NCI-H2171 treated with DMSO at 0.1 percent for 48 hours (cell line): ENCODE measurements at regions not wholly inside any gene's neighbourhood (a gene's known extent, or its start where the extent isn't known, plus 50 kb on each side); places are given as distances from the start of the nearest gene placed in this dataset.

ENCODE experiments used
- DNase-seq: peaks from one replicate; lab custom pipeline; 2025; lab: John Stamatoyannopoulos, UW

GRCh38 chr16:65547772-65548446 lies 426.0 kb upstream of the CDH11 start:
- no peak for DNase-seq

DNA sequence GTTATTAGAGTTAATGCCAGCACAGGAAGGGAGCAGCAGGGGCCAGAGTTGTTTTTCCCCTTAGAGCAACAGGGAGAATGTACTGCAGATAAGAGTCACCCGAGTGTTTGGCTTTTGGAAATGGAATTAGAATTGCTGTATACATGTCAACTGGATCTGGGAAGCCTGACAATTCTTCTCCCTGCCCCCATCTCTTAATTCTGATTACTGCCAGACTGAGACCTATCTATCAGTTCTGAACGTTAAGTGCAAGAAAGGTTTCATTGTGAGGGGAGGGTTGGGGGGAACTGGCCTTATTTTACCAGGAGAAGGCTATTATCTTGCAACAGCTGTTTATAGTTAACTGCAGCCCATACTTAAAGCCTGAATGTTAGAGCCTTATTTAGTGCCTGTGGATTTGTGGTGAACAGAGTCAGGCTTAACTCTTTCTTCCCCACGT lies 424.5 kb upstream of the CDH11 start:
- no peak for DNase-seq

DNA sequence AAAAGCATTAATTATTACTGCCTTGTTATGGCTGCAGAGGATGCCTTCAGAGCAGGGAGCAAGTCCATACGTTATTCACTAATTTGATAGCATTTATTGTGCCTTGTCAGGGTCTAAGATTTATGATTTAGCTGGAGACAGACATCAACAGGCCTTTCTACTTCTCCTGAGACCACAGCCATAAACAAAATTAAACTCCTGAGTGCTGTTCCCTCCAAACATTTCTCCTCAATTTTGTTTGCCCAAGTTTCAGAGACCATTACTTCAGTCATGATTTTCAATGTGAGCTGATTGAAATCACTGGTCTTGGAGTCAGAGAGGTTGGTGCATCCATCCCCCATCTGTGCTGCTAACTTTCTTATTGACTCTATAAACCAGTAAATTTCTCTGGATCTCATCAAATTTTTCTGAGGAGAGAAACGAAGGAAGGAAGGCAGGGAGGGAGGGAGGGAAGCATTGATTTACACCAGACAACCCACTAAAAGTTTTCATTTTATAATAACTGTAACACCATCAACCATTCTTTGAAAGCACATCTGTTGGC lies 423.6 kb upstream of the CDH11 start:
- no peak for DNase-seq

GRCh38 chr16:65543781-65544740 lies 422.2 kb upstream of the CDH11 start:
- no peak for DNase-seq

DNA sequence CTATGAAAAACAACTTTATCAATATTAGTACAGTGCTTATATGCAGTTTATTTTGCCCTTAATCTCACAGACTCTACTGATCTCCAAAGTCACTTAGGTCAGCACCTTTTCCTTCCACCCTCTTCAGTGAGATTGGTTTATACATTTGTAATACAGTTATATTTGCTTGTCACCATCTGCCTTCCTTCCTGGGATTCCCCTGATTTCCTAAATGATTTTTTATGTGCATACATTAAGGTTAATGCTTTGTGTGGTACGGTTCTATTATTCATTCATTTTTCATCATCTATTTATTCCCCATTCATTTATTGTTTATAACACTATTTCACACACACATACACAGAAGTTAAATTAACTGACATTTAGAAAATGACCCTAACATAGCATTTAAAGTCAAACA lies 419.8 kb upstream of the CDH11 start:
- no peak for DNase-seq

- no peak for DNase-seq
These were observed 419.0 kb upstream of the CDH11 start for GRCh38 chr16:65540901-65541300.

DNA sequence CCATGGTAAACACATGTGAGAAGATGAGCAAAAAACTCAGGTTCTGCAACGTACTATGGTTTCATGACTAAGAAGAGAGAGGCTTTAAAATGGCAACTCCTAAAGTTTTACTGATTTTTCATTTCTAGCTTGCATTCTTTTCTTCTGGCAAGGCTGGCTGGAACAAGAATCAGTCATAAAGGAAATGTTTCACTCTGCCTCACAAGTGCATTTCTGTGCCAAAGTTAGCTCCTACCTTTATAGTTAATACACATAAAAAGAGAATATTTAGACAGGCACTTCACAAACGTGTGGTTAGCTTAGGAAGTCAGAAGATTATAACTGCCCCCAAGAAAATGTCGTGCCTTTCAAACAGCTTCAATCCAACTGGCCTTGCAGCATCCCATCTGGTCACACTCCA lies 417.1 kb upstream of the CDH11 start:
- DNase-seq: no peak

DNA sequence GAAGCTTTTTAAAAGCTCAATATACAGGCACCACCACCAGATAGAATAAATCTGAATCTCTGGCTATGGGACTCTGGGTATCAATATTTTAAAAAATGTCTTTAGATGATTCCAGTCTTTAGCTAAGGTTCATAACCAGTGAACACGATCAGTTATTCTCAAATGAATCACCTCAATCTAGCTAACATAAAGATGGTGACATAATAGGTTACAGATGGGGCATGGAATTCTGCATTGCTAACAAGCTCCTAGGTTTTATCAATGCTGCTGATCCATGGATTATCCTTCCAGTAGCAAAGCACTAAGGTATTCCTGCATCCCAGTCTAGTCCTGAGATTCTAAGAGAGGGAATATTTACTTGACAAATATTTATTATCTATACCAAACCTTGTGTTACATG lies 415.5 kb upstream of the CDH11 start:
- no peak for DNase-seq

DNA sequence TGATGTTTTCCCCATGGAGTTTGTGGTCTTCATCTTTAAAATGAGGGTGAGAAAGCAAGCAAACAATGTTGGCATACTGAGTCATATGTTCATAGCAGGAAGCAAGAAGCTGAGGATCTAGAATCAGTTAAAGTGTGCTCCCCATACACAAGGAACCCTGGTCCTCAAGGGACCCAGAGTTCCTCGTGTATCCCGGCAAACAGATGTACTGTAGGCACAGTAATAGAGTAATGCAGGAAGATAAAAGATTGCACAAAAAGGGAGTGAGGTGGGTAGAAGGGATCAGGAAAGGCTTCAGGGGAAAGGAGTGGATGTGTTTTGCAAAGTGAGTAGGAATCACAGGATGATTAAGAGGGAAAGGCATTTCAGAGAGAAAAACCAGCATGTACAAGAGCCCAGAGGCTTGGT lies 412.3 kb upstream of the CDH11 start:
- DNase-seq: no peak

DNA sequence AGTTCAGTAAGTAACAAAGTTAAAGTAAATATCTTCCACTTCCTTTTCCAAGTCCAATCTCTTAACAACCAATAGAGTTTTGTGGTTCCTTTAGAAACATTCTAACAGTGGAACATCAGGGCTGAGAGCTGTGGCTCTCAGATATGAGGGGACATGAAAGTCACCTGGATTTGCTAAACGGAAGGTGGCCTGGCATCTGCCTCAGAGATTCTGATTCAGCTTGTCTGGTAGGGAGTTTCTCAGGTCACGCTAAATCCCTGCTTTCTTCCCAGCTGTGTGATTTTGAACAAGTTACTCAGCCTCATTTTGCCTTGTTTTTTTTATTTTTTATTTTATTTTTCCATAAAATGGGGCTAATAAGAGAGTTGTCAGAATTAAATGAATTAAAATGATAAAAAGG lies 411.0 kb upstream of the CDH11 start:
- DNase-seq: no peak

DNA sequence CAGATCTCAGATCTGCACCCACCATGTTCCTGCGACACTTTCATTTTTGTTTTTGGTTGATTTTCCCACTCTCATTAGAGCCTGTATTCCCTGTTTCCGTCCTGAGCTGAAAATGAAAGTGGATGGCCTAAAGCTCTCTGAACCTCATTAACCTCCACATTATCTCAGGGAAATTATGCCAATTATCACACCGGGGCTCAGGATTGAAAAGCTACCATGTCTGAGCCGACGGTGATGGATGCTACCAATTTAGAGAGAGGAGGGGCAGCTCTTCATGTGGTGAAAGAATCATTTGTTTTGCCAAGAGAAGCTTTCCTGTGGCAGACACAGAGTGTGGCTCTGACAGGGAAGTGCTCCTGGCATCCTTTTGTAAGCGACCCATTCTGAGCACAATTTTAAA lies 410.4 kb upstream of the CDH11 start:
- no peak for DNase-seq

DNA sequence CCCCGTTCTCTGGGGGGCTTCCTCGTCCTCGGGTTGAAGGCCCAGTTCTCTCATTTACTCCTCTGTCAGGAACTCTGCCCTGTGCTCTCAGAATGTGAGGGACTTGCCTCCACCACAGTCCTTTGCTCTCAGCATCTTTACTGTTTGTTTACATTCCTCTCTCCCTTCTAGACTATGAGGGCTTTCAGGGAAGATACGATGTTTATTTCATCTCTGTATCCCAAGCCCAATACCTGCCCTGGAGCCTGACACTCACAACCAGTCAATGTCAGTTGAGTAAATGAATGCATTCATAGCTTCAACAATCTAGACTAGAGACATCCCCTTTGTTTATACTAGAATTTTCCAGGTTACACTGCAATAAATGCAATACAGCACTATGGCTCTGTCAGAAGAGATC lies 409.6 kb upstream of the CDH11 start:
- DNase-seq: no peak

GRCh38 chr16:65525707-65526106 lies 403.8 kb upstream of the CDH11 start:
- DNase-seq: no peak

GRCh38 chr16:65524997-65525396 lies 403.1 kb upstream of the CDH11 start:
- no peak for DNase-seq

DNA sequence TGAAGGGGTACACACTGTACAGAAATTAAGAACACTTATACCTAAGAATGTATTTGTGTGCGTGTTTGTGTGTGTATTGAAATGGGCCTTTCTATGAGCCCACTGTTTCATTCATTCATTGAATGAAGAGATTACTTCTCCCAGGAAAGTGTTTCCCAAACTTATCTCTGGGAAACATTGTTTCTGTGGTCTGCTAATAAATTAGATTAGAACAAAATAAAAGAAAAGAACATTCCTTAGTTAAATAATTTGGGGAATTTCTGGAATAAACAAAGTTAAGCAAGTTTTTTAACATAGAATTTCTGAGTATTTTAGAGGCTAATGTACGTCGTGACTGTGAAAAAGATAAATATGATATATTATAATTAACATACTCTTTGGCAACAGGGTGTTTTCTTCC lies 402.4 kb upstream of the CDH11 start:
- DNase-seq: no peak

DNA sequence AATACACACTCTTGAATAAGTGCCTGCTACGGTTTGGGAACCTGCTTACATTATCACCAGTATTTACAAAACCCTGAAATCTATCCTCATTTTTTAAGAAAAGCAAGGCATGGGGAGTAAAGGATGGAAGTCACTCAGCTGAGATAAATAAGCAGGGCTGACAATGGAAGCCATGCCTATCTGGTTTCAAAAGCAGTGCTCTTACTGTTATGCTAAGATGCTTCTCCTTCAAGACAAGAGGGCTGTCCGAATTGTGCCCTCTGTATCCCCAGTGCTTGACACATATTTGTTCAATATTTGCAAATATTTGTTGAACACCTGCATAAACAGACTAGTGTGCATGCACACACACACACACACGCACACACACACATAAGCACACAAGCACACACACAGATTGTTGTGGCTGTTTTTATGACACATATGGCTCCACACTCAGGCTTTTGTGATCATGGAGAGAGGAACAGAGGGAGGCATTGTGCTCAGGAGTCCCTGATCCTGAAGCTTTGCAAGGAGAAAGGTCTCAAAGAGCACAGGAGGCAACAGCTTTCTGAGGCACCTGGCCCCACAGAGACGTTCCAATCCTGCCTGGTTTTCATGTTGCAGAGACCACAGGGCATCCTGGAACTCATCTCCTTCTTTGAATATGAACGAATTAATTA lies 401.6 kb upstream of the CDH11 start:
- no peak for DNase-seq

DNA sequence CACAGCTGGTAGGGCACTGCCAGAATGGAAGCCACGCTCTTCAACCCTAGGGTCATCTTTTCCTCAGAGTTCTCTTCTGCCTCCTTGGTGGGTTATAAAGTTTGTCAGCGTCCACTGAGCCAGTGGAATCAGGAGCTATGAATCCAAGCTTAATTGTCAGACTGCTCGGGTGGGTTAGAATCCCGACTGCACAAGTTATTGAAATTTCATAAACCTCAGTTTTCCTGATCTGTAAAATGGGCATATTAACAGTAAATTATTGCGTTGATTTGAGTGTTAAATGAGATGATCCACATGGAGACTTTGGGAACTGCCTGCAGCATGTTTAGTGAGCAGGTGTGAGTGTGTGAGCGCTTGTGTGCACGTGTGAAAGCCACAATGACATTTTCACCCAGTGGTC lies 400.5 kb upstream of the CDH11 start:
- DNase-seq: no peak

DNA sequence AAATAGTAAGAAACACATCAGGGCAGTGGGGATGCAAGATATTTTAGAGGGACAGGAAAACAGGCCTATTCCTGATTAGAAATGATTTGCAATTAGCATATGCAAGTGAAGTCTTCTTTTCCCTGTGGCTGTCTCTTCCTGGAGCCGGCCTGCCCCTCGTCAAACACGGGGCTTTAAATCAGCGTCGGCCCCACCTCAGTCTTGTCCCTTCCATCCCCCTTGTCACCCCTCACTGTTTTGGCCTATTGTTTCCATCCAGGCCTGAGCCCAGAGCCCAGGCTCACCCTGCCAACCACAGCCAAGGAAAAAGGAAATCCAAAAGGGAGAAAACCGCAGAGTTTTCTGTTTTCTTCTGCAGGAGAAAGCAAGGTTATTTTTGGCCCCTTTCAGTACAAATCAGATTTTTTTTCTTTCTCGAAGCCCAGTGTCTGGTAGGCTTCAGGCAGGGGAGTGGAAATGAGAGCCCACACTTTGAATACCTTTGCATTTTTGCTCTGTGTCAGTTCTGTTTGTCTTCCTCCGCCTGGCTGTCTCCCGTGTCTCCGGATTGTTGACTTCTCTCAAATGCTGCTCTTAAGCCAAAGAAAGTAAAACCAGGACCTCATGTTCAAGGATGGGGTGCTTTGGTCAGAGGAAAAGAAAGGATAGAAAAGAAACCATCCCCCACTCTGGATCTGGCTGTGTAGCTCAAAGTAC lies 399.9 kb upstream of the CDH11 start:
- DNase-seq: no peak

DNA sequence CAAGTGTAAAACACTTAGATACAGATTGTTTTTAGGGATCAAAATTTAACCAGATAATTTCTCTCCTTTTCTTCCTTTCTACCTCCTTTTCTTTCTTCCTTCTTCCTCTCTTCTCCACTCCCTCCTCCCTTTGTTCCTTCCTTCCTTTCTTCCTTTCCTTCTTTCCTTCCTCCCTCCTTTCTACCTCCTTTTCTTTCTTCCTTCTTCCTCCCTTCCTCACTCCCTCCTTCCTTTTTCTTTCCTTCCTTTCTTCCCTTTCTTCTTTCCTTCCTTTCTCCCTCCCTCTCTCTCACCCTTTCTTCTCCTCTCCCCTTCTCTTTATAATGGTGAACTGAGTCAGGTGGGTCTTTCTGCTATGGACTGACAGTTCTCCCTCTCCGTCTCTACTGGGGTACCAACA lies 397.5 kb upstream of the CDH11 start:
- no peak for DNase-seq

GRCh38 chr16:65515193-65515592 lies 393.3 kb upstream of the CDH11 start:
- no peak for DNase-seq

DNA sequence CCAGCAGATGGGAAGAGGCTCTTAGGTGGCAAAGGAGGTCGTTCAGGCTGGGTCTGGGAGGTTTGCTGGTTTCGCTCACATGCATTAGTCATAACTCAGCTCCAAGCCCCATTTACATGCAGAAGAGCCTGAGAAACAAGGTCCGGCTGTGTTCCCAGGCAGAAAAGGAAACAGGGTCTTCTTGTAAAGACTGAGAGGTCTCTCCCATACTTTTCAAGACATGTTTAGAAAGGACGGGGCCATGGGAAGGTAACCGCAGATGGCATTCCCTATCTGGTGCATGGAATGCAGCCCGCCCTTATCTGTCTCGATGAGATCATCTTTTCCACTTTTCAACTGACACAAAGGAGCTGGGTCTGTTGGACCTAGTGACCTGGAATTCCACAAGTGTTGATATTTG lies 389.0 kb upstream of the CDH11 start:
- DNase-seq: no peak

DNA sequence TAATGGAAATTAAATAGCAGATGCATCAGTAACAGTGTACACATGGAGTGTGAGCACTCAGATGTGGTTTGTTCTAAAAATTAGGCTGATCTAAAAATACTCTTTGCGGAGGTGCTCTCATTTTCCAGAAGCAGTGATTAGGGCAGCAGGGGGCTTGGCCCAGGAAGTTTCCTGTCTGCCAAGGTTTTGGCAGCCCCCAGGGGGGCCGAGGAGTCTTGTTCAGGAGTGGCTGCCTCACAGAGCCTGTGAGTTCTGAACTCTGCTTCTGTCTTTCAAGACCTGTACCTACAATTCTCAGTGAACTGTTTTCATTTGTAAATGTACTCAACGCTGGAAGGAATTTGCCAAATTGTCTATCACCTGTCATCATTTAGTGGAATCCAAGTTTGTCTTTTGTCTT lies 388.4 kb upstream of the CDH11 start:
- no peak for DNase-seq
